Lower leg skin (tissue), 4 donors: ENCODE measurements at regions not wholly inside any gene's neighbourhood (a gene's known extent, or its start where the extent isn't known, plus 50 kb on each side); places are given as distances from the start of the nearest gene placed in this dataset.

Experiments
- DNase-seq, 2 donors: peaks; one replicate each; pipeline ENCODE4 v3.0.0-alpha.2; 2019; ENCODE audit warnings: low spot score in 2 of 2
- H3K4me3 ChIP-seq: fragments of 200-600 bp; sonication (generic); 2 replicates; pipeline ENCODE4 v1.5.1; 2017; ENCODE audit warnings: mild to moderate bottlenecking, low read depth; ENCODE audit not compliant: poor library complexity, severe bottlenecking
- POLR2A ChIP-seq, 2 donors: fragments of 450-650 bp; IDR thresholded peaks; one replicate each; pipeline ENCODE4 v1.6.1; 2016 to 2017; ENCODE audit warnings: antibody characterized with exemption in 2 of 2, mild to moderate bottlenecking in 1 of 2, moderate library complexity in 1 of 2
- WGBS, 2 donors: methylation state at CpG; one replicate each; pipeline ENCODE4 v1.1.5; 2018; 5-methylcytosine and 5-hydroxymethylcytosine counted together
- intact Hi-C: fragments of 100-400 bp; cut with DNase I; formaldehyde crosslinking; loops from one replicate; pipeline ENCODE4 v1.15.0; 2023; ENCODE audit warnings: low total_unique reads
- TF ChIP-seq, protein P1 (sequence below), 3 donors: fragments of 450-650 bp; IDR thresholded peaks; one replicate each; pipeline ENCODE4 v1.5.1; 2016; ENCODE audit warnings: antibody characterized with exemption in 3 of 3, mild to moderate bottlenecking in 3 of 3, moderate library complexity in 2 of 3

DNA sequence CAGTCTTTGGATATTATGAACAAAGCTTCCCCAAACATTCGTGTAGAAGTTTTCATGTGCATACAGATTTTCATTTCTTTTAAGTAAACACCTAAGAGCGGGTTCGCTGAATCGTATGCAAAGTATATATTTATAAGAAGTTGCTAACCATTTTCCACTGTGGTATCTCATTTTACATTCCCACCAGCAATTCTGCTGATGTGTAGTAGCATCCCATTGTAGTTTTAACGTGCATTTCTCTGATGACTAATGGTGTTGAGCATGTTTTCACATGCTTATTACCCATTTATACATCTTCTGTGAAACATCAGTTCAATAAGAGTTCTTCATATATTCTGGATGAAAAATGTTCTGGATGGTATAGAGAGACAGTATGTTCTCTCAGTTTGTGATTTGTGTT lies 97.4 kb downstream of the IYD start:
- TF ChIP-seq, protein P1, sequence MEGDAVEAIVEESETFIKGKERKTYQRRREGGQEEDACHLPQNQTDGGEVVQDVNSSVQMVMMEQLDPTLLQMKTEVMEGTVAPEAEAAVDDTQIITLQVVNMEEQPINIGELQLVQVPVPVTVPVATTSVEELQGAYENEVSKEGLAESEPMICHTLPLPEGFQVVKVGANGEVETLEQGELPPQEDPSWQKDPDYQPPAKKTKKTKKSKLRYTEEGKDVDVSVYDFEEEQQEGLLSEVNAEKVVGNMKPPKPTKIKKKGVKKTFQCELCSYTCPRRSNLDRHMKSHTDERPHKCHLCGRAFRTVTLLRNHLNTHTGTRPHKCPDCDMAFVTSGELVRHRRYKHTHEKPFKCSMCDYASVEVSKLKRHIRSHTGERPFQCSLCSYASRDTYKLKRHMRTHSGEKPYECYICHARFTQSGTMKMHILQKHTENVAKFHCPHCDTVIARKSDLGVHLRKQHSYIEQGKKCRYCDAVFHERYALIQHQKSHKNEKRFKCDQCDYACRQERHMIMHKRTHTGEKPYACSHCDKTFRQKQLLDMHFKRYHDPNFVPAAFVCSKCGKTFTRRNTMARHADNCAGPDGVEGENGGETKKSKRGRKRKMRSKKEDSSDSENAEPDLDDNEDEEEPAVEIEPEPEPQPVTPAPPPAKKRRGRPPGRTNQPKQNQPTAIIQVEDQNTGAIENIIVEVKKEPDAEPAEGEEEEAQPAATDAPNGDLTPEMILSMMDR (IDR thresholded peaks at IDR 0.05) = no peak
- TF ChIP-seq POLR2A (IDR thresholded peaks at IDR 0.05) = no peak
- H3K4me3 ChIP-seq = no peak overlapping the region
- WGBS, 2 donors = 47 to 62% methylated on average over 5 of the region's 5 CpGs
- no peak for DNase-seq
- intact Hi-C loops = no loop called here

- 59 to 74% methylated on average over 3 of the region's 3 CpGs for WGBS, 2 donors
- DNase-seq = no peak
- no peak for TF ChIP-seq POLR2A (IDR thresholded peaks at IDR 0.05)
- TF ChIP-seq, protein P1 (IDR thresholded peaks at IDR 0.05) = no peak
- intact Hi-C loops = no loop called here
- H3K4me3 ChIP-seq = no peak overlapping the region
Measured at GRCh38 chr6:150470131-150470530, 101.3 kb downstream of the IYD start.

- TF ChIP-seq, protein P1 (IDR thresholded peaks at IDR 0.05) = no peak
- TF ChIP-seq POLR2A (IDR thresholded peaks at IDR 0.05) = no peak
- 79 to 93% methylated on average over 6 of the region's 6 CpGs for WGBS, 2 donors
Measured at GRCh38 chr6:150470960-150471665, 102.3 kb downstream of the IYD start.

DNA sequence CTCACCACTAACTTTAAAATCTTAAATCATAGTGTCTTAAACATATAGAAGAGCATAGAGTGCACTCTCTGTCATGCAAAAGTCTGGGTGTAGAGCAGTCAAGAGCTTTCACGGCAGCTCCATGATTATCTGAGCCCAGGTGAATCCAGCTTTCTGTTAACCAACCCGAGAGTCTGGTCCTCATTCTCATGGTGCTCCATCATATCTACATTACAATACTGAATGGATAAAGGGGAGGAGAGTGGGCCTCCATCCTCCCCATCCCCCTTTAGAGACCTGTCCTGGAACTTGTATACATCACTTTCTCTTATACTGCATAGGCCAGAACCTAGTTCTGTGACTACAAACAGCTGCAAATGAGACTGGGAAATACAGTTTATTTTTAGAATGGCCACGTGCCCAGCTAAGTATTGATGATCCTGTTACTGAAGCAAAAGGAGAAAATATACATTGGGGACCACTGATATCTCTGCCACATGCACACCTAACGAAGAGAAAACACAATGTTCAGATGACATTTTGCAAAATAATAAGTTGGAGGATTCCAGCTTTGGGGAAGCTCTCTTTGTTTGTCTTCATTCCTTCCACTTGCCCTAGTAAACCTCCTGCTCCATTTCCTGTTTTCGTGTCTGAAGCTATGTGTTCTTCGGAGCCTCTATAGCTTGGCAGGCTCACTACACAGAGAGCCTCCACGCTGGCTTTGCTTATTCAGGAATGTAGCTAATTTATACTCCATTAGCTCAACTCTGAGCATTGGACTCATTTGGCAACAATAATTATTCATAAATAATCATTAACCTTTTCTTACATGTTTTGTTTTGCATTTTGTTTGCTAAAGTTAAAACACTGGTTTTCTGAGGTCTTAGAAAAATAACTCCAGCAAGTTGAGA lies 110.1 kb downstream of the IYD start:
- no peak for TF ChIP-seq POLR2A (IDR thresholded peaks at IDR 0.05)
- TF ChIP-seq, protein P1 (IDR thresholded peaks at IDR 0.05) = no peak
- WGBS, 2 donors = 51 to 58% methylated on average over 7 of the region's 7 CpGs
- no peak for DNase-seq
- H3K4me3 ChIP-seq = no peak overlapping the region
- intact Hi-C loops = no loop called here

More at GRCh38 chr6:150470960-150471665, 102.3 kb downstream of the IYD start:
- no peak for DNase-seq
- H3K4me3 ChIP-seq = no peak overlapping the region
- intact Hi-C loops = no loop called here

DNA sequence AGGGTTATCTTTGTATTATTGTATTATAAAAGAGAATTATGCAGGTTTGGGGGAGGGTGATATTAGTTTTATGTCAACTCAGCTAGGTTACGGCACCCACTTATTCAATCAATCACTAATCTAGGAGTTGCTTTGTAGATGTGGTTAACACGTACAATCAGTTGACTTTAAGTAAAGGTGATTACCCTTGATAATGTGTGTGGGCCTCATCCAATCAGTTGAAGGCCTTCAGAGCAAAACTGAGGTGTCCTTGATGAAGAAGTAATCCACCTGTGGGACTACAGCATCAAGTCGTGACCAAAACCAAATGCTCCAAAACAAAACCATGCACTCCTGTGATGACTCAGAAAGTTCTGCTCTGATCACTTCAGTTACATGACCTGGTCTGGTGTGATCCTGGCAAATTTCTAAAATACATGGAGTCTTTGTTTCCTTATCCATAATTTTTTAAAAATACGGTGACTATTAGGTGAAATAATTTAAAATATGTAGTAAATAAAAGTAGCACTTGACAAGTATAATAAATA lies 114.1 kb downstream of the IYD start:
- DNase-seq = no peak
- no peak for TF ChIP-seq POLR2A (IDR thresholded peaks at IDR 0.05)
- WGBS, 2 donors = 80 to 88% methylated on average over 4 of the region's 4 CpGs
- intact Hi-C loops = no loop called here
- H3K4me3 ChIP-seq = no peak overlapping the region
